Putamen (tissue), 1 donor: ENCODE measurements at regions not wholly inside any gene's neighbourhood (a gene's known extent, or its start where the extent isn't known, plus 50 kb on each side); places are given as distances from the start of the nearest gene placed in this dataset.
A peak's percentile ranks its signal among the peaks of the same experiment; 100 is the strongest.

ENCODE experiments used
- DNase-seq: peaks from one replicate; pipeline ENCODE4 v3.0.0-alpha.2; 2016; ENCODE audit warnings: low spot score

- no peak for DNase-seq
These were observed 116.5 kb upstream of the NAV2 start for GRCh38 chr11:19595840-19596751.

- DNase-seq: no peak
These were observed 117.2 kb upstream of the NAV2 start for GRCh38 chr11:19595499-19595839.

DNA sequence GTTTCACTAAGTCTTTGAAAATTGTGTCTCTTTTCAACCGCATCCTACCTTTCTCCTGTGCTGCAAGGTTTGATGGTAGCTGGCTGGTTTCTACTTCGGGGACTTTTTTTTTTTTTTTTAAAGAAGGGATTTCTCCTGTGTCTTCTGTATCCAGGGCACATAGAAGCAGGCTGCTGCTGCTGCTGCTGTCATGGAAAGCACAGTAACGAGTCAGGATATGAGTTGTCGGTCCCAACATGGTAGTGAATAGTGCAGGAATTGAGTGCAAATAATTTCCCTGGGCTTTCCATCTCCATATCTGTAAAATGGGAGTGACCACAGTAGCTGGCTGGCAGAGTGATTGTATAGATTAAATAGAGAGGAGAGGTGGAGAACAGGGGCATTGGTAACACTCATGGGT, 118.3 kb upstream of the NAV2 start:
- no peak for DNase-seq

GRCh38 chr11:19592842-19593241, 119.8 kb upstream of the NAV2 start:
- DNase-seq: no peak

- no peak for DNase-seq
These were observed 122.9 kb upstream of the NAV2 start for GRCh38 chr11:19589567-19590260.

DNA sequence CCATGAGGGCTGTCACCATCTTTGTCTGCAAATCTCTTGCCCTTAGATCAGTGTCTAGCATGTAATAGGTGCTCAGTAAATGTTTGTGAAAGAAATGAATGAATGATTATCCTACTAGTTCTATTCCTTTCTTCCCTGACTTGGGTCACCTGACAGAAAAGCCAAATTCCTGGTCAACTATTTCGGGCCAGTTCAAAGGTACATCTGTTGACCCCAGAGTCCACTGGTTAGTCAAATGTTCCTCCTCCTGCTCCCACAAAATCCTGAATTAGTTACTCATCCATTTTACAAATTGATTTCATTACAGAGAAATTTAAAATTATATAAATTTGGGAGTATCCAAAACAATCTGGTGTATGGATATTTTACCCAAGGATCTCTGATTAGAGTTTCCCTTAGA, 124.7 kb upstream of the NAV2 start:
- no peak for DNase-seq

DNA sequence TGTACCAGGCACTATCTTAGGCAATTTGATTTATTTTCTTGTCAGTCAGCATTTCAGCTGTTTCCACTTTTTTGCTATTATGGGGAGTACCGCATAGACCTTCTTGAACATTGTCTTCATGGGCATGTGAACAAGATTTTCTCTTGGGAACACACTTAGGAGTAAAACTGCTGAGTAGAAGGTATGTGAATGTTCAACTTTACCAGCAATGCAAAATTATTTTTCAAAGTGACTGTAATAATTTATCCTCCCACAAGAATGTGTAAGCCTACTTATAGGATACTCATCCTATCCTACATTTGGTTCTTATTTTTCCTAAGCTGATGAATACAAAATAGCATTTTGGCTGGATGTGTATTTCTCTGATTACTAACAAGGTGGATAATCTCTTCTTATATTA, 132.0 kb upstream of the NAV2 start:
- DNase-seq: no peak

- no peak for DNase-seq
These were observed 132.7 kb upstream of the NAV2 start for GRCh38 chr11:19579957-19580356.

DNA sequence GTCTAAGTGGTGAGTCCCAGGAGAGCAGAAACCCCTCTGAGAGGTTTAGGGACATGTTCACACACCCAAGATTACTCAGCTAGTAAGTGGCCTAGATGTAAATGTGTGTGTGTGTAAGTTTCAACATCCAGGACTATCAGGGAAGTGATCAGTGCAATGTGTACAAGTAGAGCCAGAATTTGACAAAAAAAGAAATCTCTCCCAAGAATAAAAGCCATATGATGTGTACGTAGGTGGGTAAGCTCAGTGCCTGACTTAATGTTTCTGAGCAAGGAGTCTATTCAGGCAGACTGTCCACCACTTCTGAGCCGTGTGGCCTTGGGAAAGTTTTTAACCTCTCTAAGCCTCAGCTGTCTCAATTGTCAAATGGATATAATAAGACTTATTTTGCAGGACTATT, 133.8 kb upstream of the NAV2 start:
- DNase-seq: no peak

GRCh38 chr11:19577976-19578619, 134.5 kb upstream of the NAV2 start:
- peak; percentile 73 for DNase-seq

DNA sequence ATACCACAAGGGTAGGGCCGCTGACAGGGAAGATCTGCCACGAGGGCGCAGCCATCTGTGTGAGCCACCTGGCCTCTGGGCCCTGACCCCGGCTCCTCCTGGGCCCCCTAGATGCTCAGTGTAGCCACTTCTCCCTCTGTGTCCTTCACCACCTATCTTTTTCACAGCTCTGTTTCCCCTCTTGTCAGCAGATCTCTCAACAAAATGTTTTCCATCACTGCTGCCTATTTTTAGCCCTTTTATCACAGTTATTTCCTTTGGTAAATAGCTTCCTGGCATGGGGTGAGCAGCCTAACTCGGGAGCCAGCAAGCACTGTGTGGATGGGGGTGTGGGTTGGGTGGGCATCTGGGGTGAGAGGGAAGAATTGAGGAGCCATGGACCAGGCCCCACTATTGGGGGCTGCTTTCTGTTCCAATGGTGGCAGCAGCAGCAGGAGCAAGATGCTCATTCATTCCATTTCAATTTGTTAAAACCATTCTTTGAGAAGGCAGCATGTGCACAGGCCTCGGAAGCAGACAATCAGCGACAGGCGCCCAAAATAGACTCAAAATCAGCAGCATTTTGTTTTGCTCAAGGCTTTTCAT, 135.2 kb upstream of the NAV2 start:
- DNase-seq: no peak

- DNase-seq: no peak
These were observed 135.7 kb upstream of the NAV2 start for GRCh38 chr11:19576903-19577302.

DNA sequence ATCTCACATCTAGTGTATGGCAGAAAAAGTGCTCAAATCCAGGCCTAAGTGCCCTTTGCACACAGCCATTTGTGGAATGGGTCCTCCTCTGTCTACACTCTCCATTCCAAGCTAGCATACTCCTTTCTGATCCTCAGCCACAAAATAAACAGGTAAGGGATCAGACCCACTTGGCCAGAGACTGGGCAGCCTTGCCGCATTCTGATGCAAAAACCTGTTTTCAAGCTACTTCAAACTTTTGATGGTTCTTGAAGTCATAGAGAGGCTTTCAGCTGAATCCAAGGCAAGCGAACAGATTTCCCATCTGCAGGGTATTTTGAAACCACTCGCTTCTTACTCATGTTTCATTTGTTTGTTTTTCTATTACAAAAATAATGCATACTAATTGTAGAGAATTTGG, 136.6 kb upstream of the NAV2 start:
- DNase-seq: no peak

DNA sequence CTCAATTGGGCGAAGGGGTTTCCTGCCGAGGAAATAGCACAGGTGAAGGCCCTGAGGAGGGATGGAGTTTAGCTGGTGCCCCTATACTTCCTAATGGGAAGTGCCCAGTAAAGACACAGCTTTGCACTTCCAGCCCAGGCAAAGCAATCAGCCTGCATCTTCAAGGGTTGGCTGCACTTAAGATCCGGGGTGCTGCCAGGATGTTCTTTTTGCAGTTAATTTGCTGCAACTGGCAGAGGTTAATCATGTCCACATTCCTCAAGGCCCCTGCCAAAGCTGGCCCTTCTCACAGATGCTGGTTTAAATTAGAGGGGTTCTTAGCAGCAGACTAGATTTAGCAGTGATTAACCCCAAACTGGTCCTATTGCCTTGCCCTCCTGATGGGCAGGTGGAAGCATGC, 137.7 kb upstream of the NAV2 start:
- no peak for DNase-seq

- DNase-seq: no peak
These were observed 139.0 kb upstream of the NAV2 start for GRCh38 chr11:19573666-19574065.

- DNase-seq: no peak
These were observed 140.7 kb upstream of the NAV2 start for GRCh38 chr11:19571906-19572305.

DNA sequence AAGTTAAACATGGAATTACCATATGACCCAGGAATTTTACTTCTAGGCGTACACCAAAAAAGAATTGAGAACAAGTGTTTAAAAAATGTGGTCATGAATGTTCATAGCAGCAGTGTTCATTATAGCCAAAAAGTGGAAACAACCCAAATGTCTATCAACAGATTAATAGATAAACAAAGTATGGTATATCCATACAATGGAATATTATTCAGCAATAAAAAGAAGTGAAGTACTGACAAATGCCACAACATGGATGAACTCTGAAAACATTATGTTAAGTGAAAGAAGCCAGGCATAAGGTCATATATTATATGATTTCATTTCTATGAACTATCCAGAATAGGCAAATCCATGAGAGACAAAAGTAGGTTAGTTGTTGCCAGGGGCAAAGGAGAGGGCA, 141.7 kb upstream of the NAV2 start:
- DNase-seq: no peak

GRCh38 chr11:19567996-19568395, 144.6 kb upstream of the NAV2 start:
- DNase-seq: no peak

- DNase-seq: no peak
These were observed 145.9 kb upstream of the NAV2 start for GRCh38 chr11:19566583-19567379.

DNA sequence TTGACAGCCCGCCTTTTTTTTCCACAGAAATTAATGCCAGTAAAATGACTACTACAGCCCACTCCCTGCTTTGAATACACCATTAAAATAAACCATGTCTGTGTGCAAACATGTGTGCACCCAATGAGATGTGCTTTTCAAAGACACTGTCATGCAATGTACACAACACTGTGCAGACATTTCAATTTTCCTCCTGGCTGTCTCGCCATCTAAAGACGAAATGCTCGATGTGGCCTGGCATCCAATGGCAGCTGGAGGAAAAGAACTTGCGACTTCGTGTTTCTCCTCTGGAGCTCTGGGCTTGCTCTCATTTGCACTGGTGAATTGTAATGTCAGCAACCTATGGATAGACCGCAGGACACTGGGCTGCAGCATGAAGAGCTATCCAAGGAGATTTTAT, 147.0 kb upstream of the NAV2 start:
- no peak for DNase-seq

DNA sequence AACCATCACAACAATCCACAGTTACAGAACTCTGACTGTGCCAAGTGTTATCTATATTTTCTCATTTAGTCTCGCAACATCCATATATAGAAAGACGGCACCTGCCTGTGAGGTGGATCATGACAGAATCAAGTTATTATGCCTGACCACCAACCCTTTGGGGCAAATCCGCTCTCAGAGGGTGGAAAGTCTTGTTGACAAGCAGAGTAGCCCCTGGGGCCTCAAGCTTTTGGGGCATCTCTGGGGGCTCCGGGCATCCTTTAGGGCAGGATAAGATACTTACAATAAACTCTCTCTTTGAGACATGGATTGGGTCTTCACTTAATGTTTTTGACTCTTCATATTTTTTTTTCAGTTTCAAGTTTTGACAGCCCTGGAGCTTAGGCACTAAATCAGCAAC, 150.5 kb upstream of the NAV2 start:
- DNase-seq: no peak

DNA sequence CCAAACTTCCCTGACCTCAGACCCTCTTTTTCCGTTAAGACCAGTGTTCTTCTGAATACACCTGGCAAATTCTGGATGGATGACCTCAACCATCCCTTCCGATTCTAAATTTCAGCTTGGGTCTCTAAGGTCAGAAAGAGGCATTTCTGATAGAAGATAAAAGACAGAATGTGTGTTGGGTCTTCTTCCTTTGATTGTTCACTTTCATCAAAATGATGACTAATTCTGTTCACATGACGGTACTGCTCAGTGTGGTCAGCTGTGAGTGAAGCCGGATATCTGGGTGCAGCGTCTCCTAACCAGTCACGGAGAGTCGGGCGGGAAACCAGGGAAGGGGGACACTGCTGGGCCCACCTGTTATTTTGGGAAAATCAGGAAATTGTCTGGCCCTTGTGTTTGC, 151.6 kb upstream of the NAV2 start:
- no peak for DNase-seq
